Heart left ventricle (tissue), 16 donors: ENCODE measurements at regions not wholly inside any gene's neighbourhood (a gene's known extent, or its start where the extent isn't known, plus 50 kb on each side); places are given as distances from the start of the nearest gene placed in this dataset.

ENCODE experiments used
- ATAC-seq, 4 donors: fragments of 200-7000 bp; cut with Tn5 transposase; one replicate each; pipeline ENCODE4 v1.9.1; 2020 to 2022; ENCODE audit warnings: moderate library complexity in 4 of 4, mild to moderate bottlenecking in 3 of 4, moderate number of reproducible peaks in 1 of 4
- DNase-seq, 5 donors: peaks; one replicate each; pipeline ENCODE4 v3.0.0-alpha.2; 2020
- H3K27ac ChIP-seq, 12 donors: fragments of 200-600 bp; sonication (generic) in 4 of 12; one replicate each; pipeline versions ENCODE4 v1.5.0 to v1.8.0; 2016 to 2022; ENCODE audit warnings: mild to moderate bottlenecking in 2 of 12
- H3K27me3 ChIP-seq, 9 donors: fragments of 200-600 bp; sonication (generic) in 2 of 9; one replicate each; pipeline versions ENCODE4 v1.5.1 to v1.8.0; 2016 to 2022; ENCODE audit warnings: mild to moderate bottlenecking in 3 of 9
- H3K36me3 ChIP-seq, 9 donors: fragments of 200-600 bp; sonication (generic) in 2 of 9; one replicate each; pipeline versions ENCODE4 v1.5.0 to v1.8.0; 2018 to 2022; ENCODE audit warnings: mild to moderate bottlenecking in 2 of 9
- H3K4me1 ChIP-seq, 12 donors: fragments of 200-600 bp; sonication (generic) in 4 of 12; one replicate each; pipeline versions ENCODE4 v1.5.0 to v1.8.0; 2016 to 2022; ENCODE audit warnings: mild to moderate bottlenecking in 3 of 12
- H3K4me3 ChIP-seq, 12 donors: fragments of 200-600 bp; sonication (generic) in 4 of 12; one replicate each; pipeline versions ENCODE4 v1.5.0 to v1.8.0; 2017 to 2022; ENCODE audit warnings: mild to moderate bottlenecking in 9 of 12, moderate library complexity in 4 of 12
- H3K9me3 ChIP-seq, 12 donors: fragments of 200-600 bp; sonication (generic) in 4 of 12; one replicate each; pipeline versions ENCODE4 v1.5.0 to v1.8.0; 2016 to 2022; ENCODE audit warnings: mild to moderate bottlenecking in 1 of 12
- CTCF ChIP-seq, 12 donors: fragments of 200-600 bp; sonication (generic) in 4 of 12; IDR thresholded peaks; one replicate each; pipeline versions ENCODE4 v1.5.0 to v1.8.0; 2018 to 2022; ENCODE audit warnings: antibody characterized with exemption in 12 of 12, mild to moderate bottlenecking in 5 of 12
- POLR2A ChIP-seq, 2 donors: fragments of 450-650 bp; IDR thresholded peaks; one replicate each; pipeline ENCODE4 v1.6.1; 2017; ENCODE audit warnings: antibody characterized with exemption in 2 of 2, mild to moderate bottlenecking in 2 of 2, moderate library complexity in 2 of 2
- WGBS, 4 donors: extraction: QIAGEN DNeasy Blood & Tissue Kit in 2 of 4; methylation state at CpG; one replicate each; pipeline versions ENCODE4 v1.1.5 to v1.1.7; 2013 to 2018; 5-methylcytosine and 5-hydroxymethylcytosine counted together
- intact Hi-C, 10 donors: fragments of 100-400 bp; cut with DNase I; formaldehyde crosslinking; loops; one replicate each; pipeline versions ENCODE4 v1.11.1 to v1.14.2; 2022
- donor health status: ischemic (EF 13 %, LVEDD 7.1; RV severe dilation, severe dysfunction).
- donor health status: healthy with polysubstance abuse.
- donor health status: DM: no; HTN: yes; CAD: no.
- donor health status: DM: no; HTN: no; CAD: no.
- donor health status: ischemic (EF 25% LVEDD 6.9; RV normal size, moderate dysfunction).
- donor health status: ischemic (EF 25% LVEDD 5.7; RV mildly dilated, moderate dysfunction).
- donor health status: healthy.
- donor health status: DM: yes; HTN: yes; CAD: no.
- donor health status: ischemic (EF 35%, LVEDD 5.7; RV mildly dilated, moderate dysfunction).
- donor health status: nonischemic (EF 11% LVEDD 7.7; RV severe dilation, severe dysfunction).
- donor health status: DM: yes; HTN: yes; CAD: no.
- donor health status: PGD.
- donor health status: ischemic (EF 29% LVEDD 5.4; RV normal size, mild dysfunction).
- donor health status: nonischemic (EF 23%, LVEDD 6.1; RV moderate dilation, normal function).

GRCh38 chr13:87131611-87132010, 539.6 kb upstream of the SLITRK5 start:
- DNase-seq (no peak), ATAC-seq (no peak)
- 32 to 54% (median 48%) methylated on average over 2 of the region's 2 CpGs for WGBS, 4 donors
- H3K27me3 ChIP-seq: no peaks in the 10 kb centered on the region
- H3K4me3 ChIP-seq: no peak overlapping the region
- peaks cover 0 to 3% (median 0%) of the 10 kb centered on the region in 12 donors for H3K9me3 ChIP-seq
- H3K36me3 ChIP-seq: no peaks in the 10 kb centered on the region
- TF ChIP-seq POLR2A (IDR thresholded peaks at IDR 0.05) (no peak), CTCF (IDR thresholded peaks at IDR 0.05) (no peak)
- no peaks in the 10 kb centered on the region for H3K4me1 ChIP-seq
- H3K27ac ChIP-seq: no peak overlapping the region
- intact Hi-C loops: no loop called here

- Histone ChIP-seq H3K9me3 (no peaks in the 10 kb centered on the region), H3K36me3 (no peaks in the 10 kb centered on the region), H3K4me3 (no peak overlapping the region), H3K27ac (no peak overlapping the region), H3K27me3 (no peaks in the 10 kb centered on the region), H3K4me1 (no peaks in the 10 kb centered on the region)
- ATAC-seq: no peak
- intact Hi-C loops: no loop called here
- no peak for DNase-seq
- TF ChIP-seq POLR2A (IDR thresholded peaks at IDR 0.05) (no peak), CTCF (IDR thresholded peaks at IDR 0.05) (no peak)
- WGBS, 4 donors: 93 to 99% (median 94%) methylated on average over 3 of the region's 3 CpGs
Observed at GRCh38 chr13:87138866-87139265, 532.3 kb upstream of the SLITRK5 start.

- Histone ChIP-seq H3K27me3 (no peaks in the 10 kb centered on the region), H3K4me1 (no peaks in the 10 kb centered on the region), H3K27ac (no peak overlapping the region), H3K9me3 (no peaks in the 10 kb centered on the region), H3K36me3 (no peaks in the 10 kb centered on the region), H3K4me3 (no peak overlapping the region)
- intact Hi-C loops: no loop called here
- TF ChIP-seq POLR2A (IDR thresholded peaks at IDR 0.05) (no peak), CTCF (IDR thresholded peaks at IDR 0.05) (no peak)
- ATAC-seq (no peak), DNase-seq (no peak)
Observed at GRCh38 chr13:87147076-87147475, 524.1 kb upstream of the SLITRK5 start.

- H3K27me3 ChIP-seq: no peaks in the 10 kb centered on the region
- ATAC-seq (no peak), DNase-seq (no peak)
- H3K36me3 ChIP-seq: no peaks in the 10 kb centered on the region
- intact Hi-C loops: no loop called here
- H3K27ac ChIP-seq: no peak overlapping the region
- H3K4me1 ChIP-seq: no peaks in the 10 kb centered on the region
- peaks cover 0 to 11% (median 0%) of the 10 kb centered on the region in 12 donors for H3K9me3 ChIP-seq
- H3K4me3 ChIP-seq: no peak overlapping the region
- WGBS, 4 donors: 82 to 93% (median 85%) methylated on average over 3 of the region's 3 CpGs
- TF ChIP-seq POLR2A (IDR thresholded peaks at IDR 0.05) (no peak), CTCF (IDR thresholded peaks at IDR 0.05) (no peak)
Observed at GRCh38 chr13:87153371-87153770, 517.8 kb upstream of the SLITRK5 start.
